Activated T-helper 2 cell treated with anti-CD3 and anti-CD28 coated beads, Interferon-gamma antibody, Interleukin-2, Interleukin-4, amounts not matched to agents 10 μg/mL and 5 μg/mL and 100 μg/mL, durations not matched to agents 14 hours and 24 hours and 36 hours (primary cell): ENCODE measurements at regions not wholly inside any gene's neighbourhood (a gene's known extent, or its start where the extent isn't known, plus 50 kb on each side); places are given as distances from the start of the nearest gene placed in this dataset.

Source experiments
- DNase-seq: peaks from one replicate; pipeline ENCODE4 v3.0.0; 2021; ENCODE audit warnings: low spot score
- H3K27ac Mint-ChIP-seq: one replicate; pipeline ENCODE4 v1.8.0; 2021; ENCODE audit warnings: mixed read lengths
- H3K27me3 Mint-ChIP-seq: one replicate; pipeline ENCODE4 v1.8.0; 2021; ENCODE audit warnings: low read depth, mixed read lengths
- H3K36me3 Mint-ChIP-seq: one replicate; pipeline ENCODE4 v1.8.0; 2021; ENCODE audit warnings: low read depth, mixed read lengths
- H3K4me1 Mint-ChIP-seq: one replicate; pipeline ENCODE4 v1.8.0; 2021; ENCODE audit warnings: low read depth, mixed read lengths
- H3K4me3 Mint-ChIP-seq: one replicate; pipeline ENCODE4 v1.8.0; 2021; ENCODE audit warnings: low read depth, mild to moderate bottlenecking, moderate library complexity, mixed read lengths
- H3K9me3 Mint-ChIP-seq: one replicate; pipeline ENCODE4 v1.8.0; 2021; ENCODE audit warnings: mixed read lengths
- intact Hi-C: fragments of 100-400 bp; cut with micrococcal nuclease; formaldehyde crosslinking; loops from one replicate; pipeline ENCODE4 v1.15.1; 2023

- DNase-seq = no peak
- Mint-ChIP-seq H3K36me3 (no peaks in the 10 kb centered on the region), H3K4me1 (no peaks in the 10 kb centered on the region), H3K9me3 (no peaks in the 10 kb centered on the region), H3K27ac (no peak overlapping the region), H3K27me3 (no peaks in the 10 kb centered on the region), H3K4me3 (no peak overlapping the region)
- intact Hi-C loops = no loop called here
Observed at GRCh38 chr14:101031721-101032120, 128.2 kb upstream of the RTL1 start.

- Mint-ChIP-seq H3K27ac (no peak overlapping the region), H3K36me3 (no peaks in the 10 kb centered on the region), H3K9me3 (no peaks in the 10 kb centered on the region), H3K4me1 (no peaks in the 10 kb centered on the region), H3K4me3 (no peak overlapping the region), H3K27me3 (no peaks in the 10 kb centered on the region)
- no peak for DNase-seq
- intact Hi-C loops = no loop called here
Observed at GRCh38 chr14:101032433-101032832, 128.9 kb upstream of the RTL1 start.

GRCh38 chr14:101033006-101033405, 129.5 kb upstream of the RTL1 start:
- Mint-ChIP-seq H3K4me1 (no peaks in the 10 kb centered on the region), H3K4me3 (no peak overlapping the region), H3K9me3 (no peaks in the 10 kb centered on the region), H3K27ac (no peak overlapping the region), H3K27me3 (no peaks in the 10 kb centered on the region), H3K36me3 (no peaks in the 10 kb centered on the region)
- DNase-seq = no peak
- intact Hi-C loops = no loop called here

GRCh38 chr14:101033446-101034165, 130.1 kb upstream of the RTL1 start:
- no peaks in the 10 kb centered on the region for H3K4me1 Mint-ChIP-seq
- DNase-seq = no peak

GRCh38 chr14:101034986-101035385, 131.5 kb upstream of the RTL1 start:
- Mint-ChIP-seq H3K27me3 (no peaks in the 10 kb centered on the region), H3K27ac (no peak overlapping the region), H3K4me1 (no peaks in the 10 kb centered on the region), H3K4me3 (no peak overlapping the region), H3K9me3 (no peaks in the 10 kb centered on the region), H3K36me3 (no peaks in the 10 kb centered on the region)
- intact Hi-C loops = no loop called here
- no peak for DNase-seq

More at GRCh38 chr14:101033446-101034165, 130.1 kb upstream of the RTL1 start:
- H3K4me3 Mint-ChIP-seq = no peak overlapping the region
- no peaks in the 10 kb centered on the region for H3K27me3 Mint-ChIP-seq
- intact Hi-C loops = no loop called here
- H3K27ac Mint-ChIP-seq = no peak overlapping the region
- H3K36me3 Mint-ChIP-seq = no peaks in the 10 kb centered on the region
- H3K9me3 Mint-ChIP-seq = no peaks in the 10 kb centered on the region

- intact Hi-C loops = no loop called here
- no peak overlapping the region for H3K27ac Mint-ChIP-seq
- H3K4me3 Mint-ChIP-seq = no peak overlapping the region
- no peaks in the 10 kb centered on the region for H3K27me3 Mint-ChIP-seq
- H3K9me3 Mint-ChIP-seq = no peaks in the 10 kb centered on the region
- H3K36me3 Mint-ChIP-seq = no peaks in the 10 kb centered on the region
- DNase-seq = no peak
- H3K4me1 Mint-ChIP-seq = no peaks in the 10 kb centered on the region
Observed at GRCh38 chr14:101035466-101036225, 132.1 kb upstream of the RTL1 start.

- DNase-seq = no peak
- intact Hi-C loops = no loop called here
- no peaks in the 10 kb centered on the region for H3K4me1 Mint-ChIP-seq
- H3K4me3 Mint-ChIP-seq = no peak overlapping the region
- no peaks in the 10 kb centered on the region for H3K36me3 Mint-ChIP-seq
- H3K9me3 Mint-ChIP-seq = no peaks in the 10 kb centered on the region
- no peak overlapping the region for H3K27ac Mint-ChIP-seq
- H3K27me3 Mint-ChIP-seq = no peaks in the 10 kb centered on the region
Observed at GRCh38 chr14:101037021-101037817, 133.7 kb upstream of the RTL1 start.

- no peaks in the 10 kb centered on the region for H3K27me3 Mint-ChIP-seq
- no peak overlapping the region for H3K27ac Mint-ChIP-seq
- no peaks in the 10 kb centered on the region for H3K4me1 Mint-ChIP-seq
- H3K4me3 Mint-ChIP-seq = no peak overlapping the region
- intact Hi-C loops = no loop called here
- H3K36me3 Mint-ChIP-seq = no peaks in the 10 kb centered on the region
- H3K9me3 Mint-ChIP-seq = no peaks in the 10 kb centered on the region
- no peak for DNase-seq
Observed at GRCh38 chr14:101039031-101039754, 135.7 kb upstream of the RTL1 start.

GRCh38 chr14:101039755-101040138, 136.2 kb upstream of the RTL1 start:
- Mint-ChIP-seq H3K36me3 (no peaks in the 10 kb centered on the region), H3K4me3 (no peak overlapping the region), H3K27me3 (no peaks in the 10 kb centered on the region), H3K27ac (no peak overlapping the region), H3K4me1 (no peaks in the 10 kb centered on the region), H3K9me3 (no peaks in the 10 kb centered on the region)
- DNase-seq = no peak
- intact Hi-C loops = no loop called here

GRCh38 chr14:101040538-101041442, 137.3 kb upstream of the RTL1 start:
- H3K27ac Mint-ChIP-seq = no peak overlapping the region
- H3K4me1 Mint-ChIP-seq = no peaks in the 10 kb centered on the region
- no peak overlapping the region for H3K4me3 Mint-ChIP-seq
- no peaks in the 10 kb centered on the region for H3K36me3 Mint-ChIP-seq
- no peaks in the 10 kb centered on the region for H3K9me3 Mint-ChIP-seq
- H3K27me3 Mint-ChIP-seq = no peaks in the 10 kb centered on the region
- DNase-seq = no peak
- intact Hi-C loops = no loop called here

- Mint-ChIP-seq H3K9me3 (no peaks in the 10 kb centered on the region), H3K4me1 (no peaks in the 10 kb centered on the region), H3K27me3 (no peaks in the 10 kb centered on the region), H3K36me3 (no peaks in the 10 kb centered on the region), H3K27ac (no peak overlapping the region), H3K4me3 (no peak overlapping the region)
- DNase-seq = no peak
- intact Hi-C loops = no loop called here
Observed at GRCh38 chr14:101043891-101044290, 140.4 kb upstream of the RTL1 start.

GRCh38 chr14:101044741-101045140, 141.2 kb upstream of the RTL1 start:
- Mint-ChIP-seq H3K27me3 (no peaks in the 10 kb centered on the region), H3K9me3 (no peaks in the 10 kb centered on the region), H3K36me3 (no peaks in the 10 kb centered on the region), H3K4me1 (no peaks in the 10 kb centered on the region), H3K27ac (no peak overlapping the region), H3K4me3 (no peak overlapping the region)
- intact Hi-C loops = no loop called here
- DNase-seq = no peak
